Esophagus squamous epithelium (tissue), 5 donors: ENCODE measurements at regions not wholly inside any gene's neighbourhood (a gene's known extent, or its start where the extent isn't known, plus 50 kb on each side); places are given as distances from the start of the nearest gene placed in this dataset.

Experiments
- DNase-seq: peaks from one replicate; lab custom pipeline; 2025; lab: John Stamatoyannopoulos, UW
- H3K27ac ChIP-seq, 4 donors: fragments of 200-600 bp; sonication (generic); one replicate each; pipeline ENCODE4 v1.5.1; 2016 to 2019; ENCODE audit warnings: mild to moderate bottlenecking in 1 of 4
- H3K27me3 ChIP-seq, 4 donors: fragments of 200-600 bp; sonication (generic); 1 replicate in 3 of 4; 2 replicates in 1 of 4; pipeline versions ENCODE4 v1.5.1 to v1.6.0; 2017 to 2021; ENCODE audit warnings: antibody characterized with exemption in 1 of 4
- H3K36me3 ChIP-seq, 3 donors: fragments of 200-600 bp; sonication (generic); one replicate each; pipeline ENCODE4 v1.5.1; 2016 to 2019
- H3K4me1 ChIP-seq, 3 donors: fragments of 200-600 bp; sonication (generic); one replicate each; pipeline ENCODE4 v1.5.1; 2017 to 2019
- H3K4me3 ChIP-seq, 4 donors: fragments of 200-600 bp; sonication (generic); 1 replicate in 3 of 4; 2 replicates in 1 of 4; pipeline ENCODE4 v1.5.1; 2016 to 2019; ENCODE audit warnings: mild to moderate bottlenecking in 2 of 4, moderate library complexity in 1 of 4
- H3K9me3 ChIP-seq, 3 donors: fragments of 200-600 bp; sonication (generic); one replicate each; pipeline ENCODE4 v1.5.1; 2016 to 2019
- POLR2A ChIP-seq, 4 donors: fragments of 450-650 bp; IDR thresholded peaks; one replicate each; pipeline ENCODE4 v1.6.1; 2017; ENCODE audit warnings: antibody characterized with exemption in 4 of 4, mild to moderate bottlenecking in 4 of 4, moderate library complexity in 3 of 4
- WGBS, 2 donors: methylation state at CpG; one replicate each; pipeline ENCODE4 v1.1.5; 2018; 5-methylcytosine and 5-hydroxymethylcytosine counted together
- intact Hi-C: fragments of 100-400 bp; cut with DNase I; formaldehyde crosslinking; loops from one replicate; pipeline ENCODE4 v1.15.0; 2022
- TF ChIP-seq, protein P1 (sequence below), 6 experiments: fragments of 450-650 bp in 4 of 6; fragments of 200-600 bp in 2 of 6; sonication (generic) in 2 of 6; IDR thresholded peaks; one replicate each; pipeline ENCODE4 v1.5.1; 2016 to 2019; ENCODE audit warnings: antibody characterized with exemption in 6 of 6, mild to moderate bottlenecking in 4 of 6, moderate library complexity in 4 of 6
- donor health status: DM: yes; HTN: yes; CAD: no.

DNA sequence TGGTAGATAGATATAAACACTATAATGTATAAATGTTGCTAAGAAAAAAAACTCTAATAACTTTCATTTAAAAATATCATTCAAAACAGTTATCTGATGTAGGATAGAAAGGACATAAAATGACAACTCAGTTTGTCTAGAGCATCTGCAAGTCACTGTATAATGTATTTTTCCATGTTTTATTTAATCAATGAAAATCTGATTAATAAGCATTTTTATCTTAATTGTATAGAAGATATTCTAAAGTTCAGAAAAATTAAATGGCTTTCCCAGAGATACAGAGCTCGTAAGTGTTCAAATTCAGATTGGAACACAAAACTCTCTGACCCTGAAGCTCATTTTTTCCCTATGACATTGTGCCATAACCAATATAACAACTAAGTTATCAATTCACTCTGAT is 295.9 kb upstream of the DCN start:
- Histone ChIP-seq H3K9me3 (no peaks in the 10 kb centered on the region), H3K27me3 (no peaks in the 10 kb centered on the region), H3K4me1 (no peaks in the 10 kb centered on the region), H3K36me3 (no peaks in the 10 kb centered on the region), H3K4me3 (no peak overlapping the region), H3K27ac (no peak overlapping the region)
- intact Hi-C loops: no loop called here
- TF ChIP-seq, protein P1, sequence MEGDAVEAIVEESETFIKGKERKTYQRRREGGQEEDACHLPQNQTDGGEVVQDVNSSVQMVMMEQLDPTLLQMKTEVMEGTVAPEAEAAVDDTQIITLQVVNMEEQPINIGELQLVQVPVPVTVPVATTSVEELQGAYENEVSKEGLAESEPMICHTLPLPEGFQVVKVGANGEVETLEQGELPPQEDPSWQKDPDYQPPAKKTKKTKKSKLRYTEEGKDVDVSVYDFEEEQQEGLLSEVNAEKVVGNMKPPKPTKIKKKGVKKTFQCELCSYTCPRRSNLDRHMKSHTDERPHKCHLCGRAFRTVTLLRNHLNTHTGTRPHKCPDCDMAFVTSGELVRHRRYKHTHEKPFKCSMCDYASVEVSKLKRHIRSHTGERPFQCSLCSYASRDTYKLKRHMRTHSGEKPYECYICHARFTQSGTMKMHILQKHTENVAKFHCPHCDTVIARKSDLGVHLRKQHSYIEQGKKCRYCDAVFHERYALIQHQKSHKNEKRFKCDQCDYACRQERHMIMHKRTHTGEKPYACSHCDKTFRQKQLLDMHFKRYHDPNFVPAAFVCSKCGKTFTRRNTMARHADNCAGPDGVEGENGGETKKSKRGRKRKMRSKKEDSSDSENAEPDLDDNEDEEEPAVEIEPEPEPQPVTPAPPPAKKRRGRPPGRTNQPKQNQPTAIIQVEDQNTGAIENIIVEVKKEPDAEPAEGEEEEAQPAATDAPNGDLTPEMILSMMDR (IDR thresholded peaks at IDR 0.05): no peak
- TF ChIP-seq POLR2A (IDR thresholded peaks at IDR 0.05): no peak
- 76 to 88% methylated on average over 1 of the region's 1 CpG for WGBS, 2 donors
- no peak for DNase-seq

DNA sequence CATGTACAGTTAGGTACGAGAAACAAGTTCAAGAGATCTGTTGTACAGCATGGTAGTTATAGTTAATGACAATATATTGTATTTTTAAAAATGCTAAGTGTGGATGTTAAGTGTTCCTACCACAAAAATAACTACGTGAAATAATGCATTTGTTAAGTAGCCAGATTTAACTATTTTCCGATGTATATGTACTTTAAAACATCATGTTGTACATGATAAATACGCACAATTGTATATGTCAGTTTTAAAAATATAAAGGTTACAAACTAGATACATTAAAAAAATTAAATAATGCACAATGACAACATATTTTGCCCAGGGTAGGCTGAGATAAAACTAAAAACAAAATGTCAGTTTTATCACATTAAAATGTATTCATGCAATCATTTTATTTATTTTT is 285.1 kb upstream of the DCN start:
- no peaks in the 10 kb centered on the region for H3K4me1 ChIP-seq
- no peak overlapping the region for H3K27ac ChIP-seq
- 90 to 92% methylated on average over 4 of the region's 4 CpGs for WGBS, 2 donors
- no peaks in the 10 kb centered on the region for H3K27me3 ChIP-seq
- TF ChIP-seq, protein P1 (IDR thresholded peaks at IDR 0.05): no peak
- no peak for TF ChIP-seq POLR2A (IDR thresholded peaks at IDR 0.05)
- H3K4me3 ChIP-seq: no peak overlapping the region
- intact Hi-C loops: no loop called here
- no peaks in the 10 kb centered on the region for H3K36me3 ChIP-seq
- H3K9me3 ChIP-seq: no peaks in the 10 kb centered on the region
- no peak for DNase-seq

- 90% methylated on average over 1 of the region's 1 CpG for WGBS, 2 donors
Measured at GRCh38 chr12:91461061-91461460, 278.4 kb upstream of the DCN start.

DNA sequence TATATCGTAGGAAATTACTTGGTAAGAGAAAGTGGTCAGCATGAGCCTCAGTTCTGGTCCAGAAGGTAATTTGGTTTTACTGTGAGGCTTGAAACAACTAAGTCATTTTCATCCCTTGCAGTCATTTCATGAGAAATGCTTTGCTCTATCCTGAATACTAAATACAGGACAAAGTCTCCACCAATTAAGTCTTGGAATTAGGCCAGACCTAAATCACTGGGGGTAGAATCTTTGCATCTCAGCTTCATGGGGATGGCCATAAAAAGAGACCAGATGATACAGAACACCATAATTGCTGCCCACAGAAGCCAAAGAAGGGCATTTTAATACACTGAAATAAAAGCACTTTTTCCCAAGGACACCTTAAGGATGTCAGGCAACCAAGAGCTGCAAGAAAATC is 277.9 kb upstream of the DCN start:
- intact Hi-C loops: no loop called here
- WGBS, 2 donors: 71 to 87% methylated on average over 1 of the region's 1 CpG
- TF ChIP-seq, protein P1 (IDR thresholded peaks at IDR 0.05): no peak
- no peak for TF ChIP-seq POLR2A (IDR thresholded peaks at IDR 0.05)
- Histone ChIP-seq H3K9me3 (no peaks in the 10 kb centered on the region), H3K36me3 (no peaks in the 10 kb centered on the region), H3K4me3 (no peak overlapping the region), H3K27me3 (no peaks in the 10 kb centered on the region), H3K4me1 (no peaks in the 10 kb centered on the region), H3K27ac (no peak overlapping the region)
- DNase-seq: no peak

More at GRCh38 chr12:91461061-91461460, 278.4 kb upstream of the DCN start:
- H3K36me3 ChIP-seq: no peaks in the 10 kb centered on the region
- H3K27me3 ChIP-seq: no peaks in the 10 kb centered on the region
- no peak overlapping the region for H3K27ac ChIP-seq
- no peak overlapping the region for H3K4me3 ChIP-seq
- H3K9me3 ChIP-seq: no peaks in the 10 kb centered on the region
- H3K4me1 ChIP-seq: no peaks in the 10 kb centered on the region
- TF ChIP-seq, protein P1 (IDR thresholded peaks at IDR 0.05): no peak
- TF ChIP-seq POLR2A (IDR thresholded peaks at IDR 0.05): no peak
- intact Hi-C loops: no loop called here
- no peak for DNase-seq

DNA sequence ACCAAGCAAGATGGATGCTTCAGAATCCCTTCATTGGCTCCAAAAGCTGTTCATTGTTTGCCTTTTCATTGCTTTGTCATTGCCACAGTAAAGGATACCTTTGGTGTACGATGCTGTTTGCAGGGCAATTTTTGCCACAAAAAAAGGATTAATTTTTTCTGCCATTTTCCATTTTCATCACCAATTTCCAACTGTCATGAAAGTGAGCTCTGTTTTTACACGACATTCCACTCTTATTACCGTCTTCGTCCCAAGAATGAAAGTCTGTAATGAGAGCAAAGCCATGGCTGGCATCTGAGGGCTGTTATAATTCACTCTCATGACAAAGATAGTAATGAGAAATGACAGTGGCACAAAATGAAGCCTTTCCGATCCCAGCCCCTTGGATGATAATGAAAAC is 272.7 kb upstream of the DCN start:
- intact Hi-C loops: no loop called here
- H3K27me3 ChIP-seq: no peaks in the 10 kb centered on the region

More for the DNA sequence above, 272.7 kb upstream of the DCN start:
- DNase-seq: no peak
- no peak for TF ChIP-seq POLR2A (IDR thresholded peaks at IDR 0.05)
- TF ChIP-seq, protein P1 (IDR thresholded peaks at IDR 0.05): no peak
- Histone ChIP-seq H3K27ac (no peak overlapping the region), H3K36me3 (no peaks in the 10 kb centered on the region), H3K9me3 (peaks cover 0 to 4% (median 0%) of the 10 kb centered on the region in 3 donors), H3K4me1 (no peaks in the 10 kb centered on the region), H3K4me3 (no peak overlapping the region)
- 57 to 69% methylated on average over 5 of the region's 5 CpGs for WGBS, 2 donors
